Fibroblast of skin of left quadriceps (primary cell): ENCODE measurements at regions not wholly inside any gene's neighbourhood (a gene's known extent, or its start where the extent isn't known, plus 50 kb on each side); places are given as distances from the start of the nearest gene placed in this dataset.
"Not testable (repeated sequence)": the region's sequence is repeated elsewhere in the genome, so short reads cannot be mapped to it uniquely, and the experiment has no call there.

Source experiments
- DNase-seq, 2 experiments: peaks; one replicate each; pipeline ENCODE4 v3.0.0-alpha.2; 2013; ENCODE audit warnings: low read depth in 2 of 2

GRCh38 chr21:20259031-20259867 is 739.0 kb upstream of the NCAM2 start:
- DNase-seq, result no peak

GRCh38 chr21:20260124-20260523 is 738.1 kb upstream of the NCAM2 start:
- DNase-seq, result no peak

- no peak for DNase-seq
Measured at GRCh38 chr21:20261364-20261763, 736.8 kb upstream of the NCAM2 start.

GRCh38 chr21:20265707-20266440 is 732.3 kb upstream of the NCAM2 start:
- DNase-seq, result no peak

- no peak for DNase-seq
Measured at GRCh38 chr21:20266441-20266710, 731.8 kb upstream of the NCAM2 start.

GRCh38 chr21:20270365-20271055 is 727.7 kb upstream of the NCAM2 start:
- no peak for DNase-seq

GRCh38 chr21:20272791-20273362 is 725.3 kb upstream of the NCAM2 start:
- DNase-seq, result no peak

- no peak for DNase-seq
Measured at GRCh38 chr21:20276377-20276776, 721.8 kb upstream of the NCAM2 start.

GRCh38 chr21:20276954-20277353 is 721.3 kb upstream of the NCAM2 start:
- no peak for DNase-seq

GRCh38 chr21:20283836-20284235 is 714.4 kb upstream of the NCAM2 start:
- DNase-seq, result no peak

- DNase-seq, result no peak
Measured at GRCh38 chr21:20292280-20292679, 705.9 kb upstream of the NCAM2 start.

GRCh38 chr21:20292854-20293253 is 705.4 kb upstream of the NCAM2 start:
- not testable (repeated sequence) for DNase-seq

- DNase-seq, result no peak
Measured at GRCh38 chr21:20301395-20301794, 696.8 kb upstream of the NCAM2 start.

- no peak for DNase-seq
Measured at GRCh38 chr21:20302084-20302483, 696.1 kb upstream of the NCAM2 start.

GRCh38 chr21:20306836-20307235 is 691.4 kb upstream of the NCAM2 start:
- DNase-seq, result no peak

- no peak for DNase-seq
Measured at GRCh38 chr21:20308586-20309315, 689.5 kb upstream of the NCAM2 start.

- DNase-seq, result no peak
Measured at GRCh38 chr21:20311234-20311787, 686.9 kb upstream of the NCAM2 start.

- DNase-seq, result no peak
Measured at GRCh38 chr21:20313013-20313412, 685.2 kb upstream of the NCAM2 start.

GRCh38 chr21:20315042-20315441 is 683.2 kb upstream of the NCAM2 start:
- DNase-seq, result no peak

GRCh38 chr21:20329636-20330035 is 668.6 kb upstream of the NCAM2 start:
- no peak for DNase-seq

- DNase-seq, result no peak
Measured at GRCh38 chr21:20330652-20331051, 667.6 kb upstream of the NCAM2 start.
